ENCODE measurements at regions not wholly inside any gene's neighbourhood (a gene's known extent, or its start where the extent isn't known, plus 50 kb on each side); places are given as distances from the start of the nearest gene placed in this dataset.

GRCh38 chr2:15686643-15687042, 95.0 kb downstream of the DDX1 start:
- DNase-seq (no peak), ATAC-seq (no peak)
- Histone ChIP-seq H3K4me3 (no peak overlapping the region), H3K27ac (no peak overlapping the region), H3K27me3 (no peaks in the 10 kb centered on the region), H3K4me1 (no peaks in the 10 kb centered on the region), H3K36me3 (no peaks in the 10 kb centered on the region), H3K9me3 (no peaks in the 10 kb centered on the region)
- in situ Hi-C loops (cut with MboI; ENCODE audit: low sequenced_read_pairs in 4 of 4) (no loop called here), intact Hi-C loops (cut with DNase I; ENCODE audit: low total_unique reads) (no loop called here)
- TF ChIP-seq POLR2A (IDR thresholded peaks at IDR 0.05) (no peak), CTCF (IDR thresholded peaks at IDR 0.05 in 4 of 5, conservative IDR thresholded peaks at IDR 0.05 in 1 of 5) (no peak)

GRCh38 chr2:15687243-15687642, 95.6 kb downstream of the DDX1 start:
- no peak for ATAC-seq
- no peaks in the 10 kb centered on the region for H3K27me3 ChIP-seq
- H3K27ac ChIP-seq, result no peak overlapping the region
- no peak overlapping the region for H3K4me3 ChIP-seq
- H3K9me3 ChIP-seq, result no peaks in the 10 kb centered on the region
- DNase-seq, result no peak
- in situ Hi-C loops (cut with MboI; ENCODE audit: low sequenced_read_pairs in 4 of 4) (no loop called here), intact Hi-C loops (cut with DNase I; ENCODE audit: low total_unique reads) (no loop called here)
- no peaks in the 10 kb centered on the region for H3K36me3 ChIP-seq
- no peak for TF ChIP-seq CTCF (IDR thresholded peaks at IDR 0.05 in 4 of 5, conservative IDR thresholded peaks at IDR 0.05 in 1 of 5)
- TF ChIP-seq POLR2A (IDR thresholded peaks at IDR 0.05), result no peak
- H3K4me1 ChIP-seq, result no peaks in the 10 kb centered on the region

- intact Hi-C loops (cut with DNase I; ENCODE audit: low total_unique reads), result no loop called here
- no peak for TF ChIP-seq POLR2A (IDR thresholded peaks at IDR 0.05)
- TF ChIP-seq CTCF (IDR thresholded peaks at IDR 0.05 in 4 of 5, conservative IDR thresholded peaks at IDR 0.05 in 1 of 5), result no peak
- ATAC-seq, result no peak
- Histone ChIP-seq H3K4me3 (no peak overlapping the region), H3K36me3 (no peaks in the 10 kb centered on the region), H3K27me3 (no peaks in the 10 kb centered on the region), H3K9me3 (no peaks in the 10 kb centered on the region), H3K4me1 (no peaks in the 10 kb centered on the region), H3K27ac (no peak overlapping the region)
- no peak for DNase-seq
- in situ Hi-C loops (cut with MboI; ENCODE audit: low sequenced_read_pairs in 4 of 4), result no loop called here
Measured at GRCh38 chr2:15687720-15688119, 96.1 kb downstream of the DDX1 start.

- Histone ChIP-seq H3K36me3 (no peaks in the 10 kb centered on the region), H3K27ac (no peak overlapping the region), H3K4me3 (no peak overlapping the region), H3K27me3 (no peaks in the 10 kb centered on the region), H3K4me1 (no peaks in the 10 kb centered on the region), H3K9me3 (no peaks in the 10 kb centered on the region)
- ATAC-seq (no peak), DNase-seq (no peak)
- in situ Hi-C loops (cut with MboI; ENCODE audit: low sequenced_read_pairs in 4 of 4) (no loop called here), intact Hi-C loops (cut with DNase I; ENCODE audit: low total_unique reads) (no loop called here)
- TF ChIP-seq CTCF (IDR thresholded peaks at IDR 0.05 in 4 of 5, conservative IDR thresholded peaks at IDR 0.05 in 1 of 5), result no peak
- no peak for TF ChIP-seq POLR2A (IDR thresholded peaks at IDR 0.05)
Measured at GRCh38 chr2:15688924-15689568, 97.4 kb downstream of the DDX1 start.

- TF ChIP-seq CTCF (IDR thresholded peaks at IDR 0.05 in 4 of 5, conservative IDR thresholded peaks at IDR 0.05 in 1 of 5), result no peak
- TF ChIP-seq POLR2A (IDR thresholded peaks at IDR 0.05), result no peak
- intact Hi-C loops (cut with DNase I; ENCODE audit: low total_unique reads), result no loop called here
- no peak overlapping the region for H3K27ac ChIP-seq
- H3K4me3 ChIP-seq, result no peak overlapping the region
- DNase-seq (no peak), ATAC-seq (no peak)
- H3K4me1 ChIP-seq, result no peaks in the 10 kb centered on the region
- in situ Hi-C loops (cut with MboI; ENCODE audit: low sequenced_read_pairs in 4 of 4), result no loop called here
- H3K27me3 ChIP-seq, result no peaks in the 10 kb centered on the region
- no peaks in the 10 kb centered on the region for H3K9me3 ChIP-seq
- H3K36me3 ChIP-seq, result no peaks in the 10 kb centered on the region
Measured at GRCh38 chr2:15689654-15690053, 98.0 kb downstream of the DDX1 start.
